GM03348 (cell line): ENCODE measurements at regions not wholly inside any gene's neighbourhood (a gene's known extent, or its start where the extent isn't known, plus 50 kb on each side); places are given as distances from the start of the nearest gene placed in this dataset.

Experiments used
- DNase-seq: peaks from one replicate; pipeline ENCODE4 v3.0.0; 2012; ENCODE audit warnings: low spot score

DNA sequence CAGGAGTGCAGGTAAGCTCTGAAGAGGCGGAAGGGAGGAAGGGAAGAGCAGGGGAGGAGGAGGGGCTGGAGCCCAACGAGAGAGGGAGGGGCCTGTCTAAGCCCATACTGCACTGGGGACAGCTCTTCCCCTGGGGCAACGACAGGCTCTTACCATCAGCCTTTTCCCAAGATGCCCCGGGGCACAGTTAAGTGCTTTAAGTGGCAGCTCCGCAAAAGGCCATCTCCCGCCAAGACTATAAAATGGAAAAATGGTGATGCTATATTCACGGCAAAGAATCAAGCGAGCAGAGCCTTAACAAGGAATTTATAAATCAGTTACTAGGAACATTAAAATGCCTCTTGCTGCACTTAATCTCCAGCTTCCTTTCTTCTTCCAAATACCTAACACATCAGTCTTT, 110.2 kb upstream of the NLRP1 start:
- no peak for DNase-seq

DNA sequence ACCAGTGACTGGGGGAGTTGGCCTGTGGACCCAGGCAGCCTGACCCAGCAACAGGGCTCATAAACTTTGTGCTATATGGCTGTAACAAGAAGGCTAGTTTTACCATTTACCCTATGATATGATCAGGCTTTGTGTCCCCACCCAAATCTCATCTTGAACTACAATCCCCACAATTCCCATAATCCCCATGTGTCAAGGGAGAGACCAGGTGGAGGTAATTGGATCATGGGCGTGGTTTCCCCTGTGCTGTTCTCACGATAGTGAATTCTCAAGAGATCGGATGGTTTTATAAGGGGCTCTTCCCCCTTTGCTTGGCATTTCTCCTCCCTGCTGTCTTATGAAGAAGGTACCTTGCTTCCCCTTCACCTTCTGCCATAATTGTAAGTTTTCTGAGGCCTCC, 111.2 kb upstream of the NLRP1 start:
- no peak for DNase-seq

DNA sequence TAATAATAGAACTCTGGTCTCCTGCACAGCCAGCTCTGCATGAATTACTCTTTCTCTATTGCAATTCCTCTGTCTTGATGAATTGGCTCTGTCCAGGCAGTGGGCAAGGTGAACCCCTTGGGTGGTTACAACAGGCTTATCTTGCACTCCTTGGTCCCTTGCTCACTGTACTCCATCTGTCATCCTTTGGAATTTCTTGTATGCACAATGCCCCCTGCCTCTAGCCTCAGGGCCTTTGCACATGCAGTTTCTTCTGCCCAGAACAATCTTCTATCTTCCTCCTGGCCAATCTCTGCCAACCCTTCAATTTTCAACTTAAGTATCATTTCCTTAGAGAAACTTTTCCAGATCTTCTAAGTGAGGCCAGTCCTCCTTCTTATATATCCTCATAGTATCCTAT, 114.7 kb upstream of the NLRP1 start:
- no peak for DNase-seq

DNA sequence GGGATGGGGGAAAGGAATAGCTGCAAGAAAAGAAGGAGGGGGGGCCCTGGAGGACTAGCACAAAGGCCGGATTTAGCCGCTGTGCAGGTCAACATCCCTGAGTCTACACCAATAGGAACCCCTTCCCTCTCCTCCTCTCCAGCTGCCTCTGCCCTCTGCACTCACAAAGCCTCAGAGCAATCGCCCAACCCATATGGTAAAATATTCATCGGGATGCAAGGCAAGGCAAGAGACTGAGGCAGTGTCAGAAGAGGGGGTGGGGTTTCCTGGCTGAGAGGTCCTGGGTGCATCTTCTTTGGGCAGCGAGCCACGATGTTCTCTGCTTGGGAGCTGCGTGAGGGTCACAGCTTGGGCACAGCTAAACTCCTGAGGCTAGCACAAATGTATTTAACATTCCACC, 115.5 kb upstream of the NLRP1 start:
- no peak for DNase-seq

DNA sequence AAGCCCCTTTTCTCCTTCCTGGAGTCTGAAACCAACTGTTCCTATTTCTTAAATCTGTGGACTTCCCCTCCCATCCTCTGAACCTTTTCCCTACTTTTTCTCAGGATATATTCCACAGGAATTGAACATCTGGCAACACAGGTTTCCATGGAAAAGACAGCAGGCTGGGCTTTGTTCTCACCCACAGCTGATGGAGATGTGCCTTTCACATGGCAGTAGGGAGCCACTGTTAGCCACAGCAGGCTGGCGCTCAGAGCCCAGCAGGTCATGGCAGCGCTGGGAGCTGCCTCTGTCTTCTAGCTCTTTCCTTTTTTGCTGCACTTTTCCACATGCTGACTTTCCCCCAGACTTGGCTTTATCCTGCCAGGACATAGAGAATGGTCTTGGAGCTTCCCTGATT, 116.4 kb upstream of the NLRP1 start:
- no peak for DNase-seq

DNA sequence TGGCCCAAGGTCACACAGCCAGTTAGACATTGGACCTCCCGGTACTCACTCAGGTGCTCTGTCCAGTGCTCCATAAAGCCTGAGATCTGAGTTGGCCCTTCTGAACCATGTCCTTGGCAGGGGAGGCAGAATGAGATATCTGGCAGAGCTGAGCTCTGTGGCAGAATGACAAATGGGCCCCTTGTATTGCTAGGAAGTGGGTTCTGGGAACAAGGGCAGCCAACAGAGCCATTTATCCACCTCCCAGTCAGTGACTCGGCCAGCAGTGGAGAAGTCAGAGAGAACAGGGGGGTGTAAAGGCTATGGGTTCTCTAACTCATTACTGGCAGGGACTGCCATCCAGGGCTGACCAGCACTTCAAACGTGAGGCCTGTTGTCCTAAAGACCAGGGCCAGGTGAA, 117.1 kb upstream of the NLRP1 start:
- DNase-seq = no peak

DNA sequence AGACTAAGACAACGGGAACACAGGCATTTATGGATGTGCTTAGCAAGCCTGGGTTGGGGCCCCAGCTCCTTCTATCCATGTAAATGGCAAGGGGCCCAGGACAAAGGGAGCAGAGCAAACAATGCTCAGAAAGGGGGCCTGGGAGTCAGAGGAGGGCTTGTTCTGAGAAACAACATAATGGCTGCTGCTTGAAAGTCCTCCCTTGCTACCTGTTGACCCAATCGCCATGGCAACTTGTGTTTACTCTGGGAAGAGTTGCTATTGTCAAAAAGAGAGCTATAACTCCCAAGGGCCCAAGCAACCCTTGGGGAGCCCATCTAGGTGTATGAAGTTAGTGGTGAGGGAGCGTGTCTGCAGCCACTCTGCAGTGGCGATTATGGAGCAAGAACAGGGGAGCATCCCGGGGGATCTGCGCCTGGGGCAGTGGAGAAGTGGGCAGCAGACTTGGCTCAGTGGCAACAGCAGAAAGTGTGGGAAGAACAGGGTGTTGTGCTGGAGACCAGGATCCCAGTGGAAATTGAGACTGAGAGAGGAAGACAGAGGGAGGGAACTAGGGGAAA, 118.7 kb upstream of the NLRP1 start:
- DNase-seq = no peak

DNA sequence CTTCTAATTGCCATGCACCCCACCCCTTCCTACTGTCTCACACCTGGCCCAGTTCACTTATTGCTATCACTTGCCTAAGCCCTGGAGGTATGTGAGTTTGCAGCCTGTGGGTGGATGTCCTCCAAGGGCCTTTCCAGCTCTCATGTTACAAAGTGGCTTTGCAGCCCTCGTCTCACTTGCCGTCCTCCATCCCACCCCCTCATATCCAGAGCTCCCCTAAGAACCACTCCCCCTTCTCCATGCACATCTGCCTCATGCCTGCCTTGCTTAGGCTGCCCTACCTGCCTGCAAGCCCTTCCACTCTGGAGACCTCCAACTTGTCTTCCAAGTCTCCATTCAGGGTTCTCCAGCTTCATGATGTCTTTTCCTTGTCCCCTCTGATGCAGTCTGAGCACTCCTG, 119.4 kb upstream of the NLRP1 start:
- no peak for DNase-seq

DNA sequence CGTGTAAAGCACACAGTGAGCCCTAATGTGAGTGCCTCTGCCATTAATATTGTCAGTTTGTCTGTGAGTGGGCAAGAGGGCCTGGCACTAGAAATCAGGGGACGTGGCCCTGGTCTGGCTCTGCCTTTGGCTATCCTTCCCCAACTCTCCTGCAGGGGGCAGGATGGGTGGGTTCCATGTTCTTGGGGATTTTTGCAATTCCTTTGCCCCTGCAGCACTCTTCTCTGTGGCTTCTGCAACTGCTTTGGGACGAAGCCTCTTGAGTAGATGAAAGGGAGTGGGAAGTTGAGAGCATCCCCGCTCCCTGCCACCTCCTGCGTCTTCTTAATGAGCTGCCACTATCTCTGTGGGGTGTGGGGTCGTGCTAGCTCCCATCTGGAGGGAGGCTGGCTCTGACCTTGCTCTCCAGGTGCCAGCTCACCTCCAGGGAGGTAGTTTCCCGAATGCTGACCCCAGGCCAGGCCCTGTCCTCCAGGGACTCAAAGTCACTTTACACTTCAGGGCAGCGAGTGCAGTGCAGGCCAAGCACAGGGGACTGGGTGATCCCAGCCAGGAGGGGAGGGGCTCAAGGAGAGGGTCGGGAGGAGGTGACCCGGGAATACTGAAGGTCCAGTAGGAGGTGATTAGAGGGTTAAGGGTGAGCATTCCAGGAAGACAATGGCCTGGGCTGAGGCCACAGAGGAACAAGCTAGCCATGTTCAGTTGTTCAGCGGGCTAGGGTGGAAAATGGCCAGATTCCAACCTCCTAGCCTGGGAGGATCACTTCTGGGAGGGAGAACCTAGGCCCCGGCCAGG, 121.0 kb upstream of the NLRP1 start:
- peak; percentile 23 for DNase-seq

DNA sequence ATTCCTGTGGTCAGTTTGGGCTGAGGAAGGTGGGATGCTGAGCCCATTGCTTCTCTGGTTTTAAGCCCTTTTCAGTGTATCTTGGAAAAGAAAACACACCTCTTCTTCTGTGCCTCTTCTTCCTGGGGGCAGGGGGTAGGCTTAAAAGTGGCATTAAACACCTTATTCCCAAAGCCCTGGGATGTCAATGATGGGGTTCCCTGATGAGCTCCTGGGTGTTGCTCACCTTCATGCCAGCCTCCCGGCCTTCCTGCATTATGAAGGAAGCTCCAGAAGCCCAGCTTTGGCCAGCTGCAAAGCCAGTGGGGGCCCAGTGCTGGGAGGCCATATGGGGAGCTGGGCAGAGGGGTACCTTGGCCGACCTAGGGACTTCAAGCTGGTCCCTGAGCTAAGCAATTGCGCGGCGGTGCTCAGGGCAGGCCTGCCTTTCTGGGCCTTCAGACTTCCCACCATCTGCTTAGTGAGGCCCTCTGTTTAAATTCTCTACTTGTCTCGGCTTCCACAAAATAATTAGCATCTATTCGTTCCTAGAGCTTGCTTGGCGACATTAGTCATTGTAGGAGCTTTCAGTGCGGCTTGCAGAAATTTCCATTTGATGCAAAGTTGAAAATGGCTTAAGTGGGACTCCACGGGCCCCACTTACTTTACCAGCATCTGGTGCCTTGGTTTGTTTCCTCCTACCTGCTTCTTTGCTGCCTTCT, 121.7 kb upstream of the NLRP1 start:
- DNase-seq = no peak

DNA sequence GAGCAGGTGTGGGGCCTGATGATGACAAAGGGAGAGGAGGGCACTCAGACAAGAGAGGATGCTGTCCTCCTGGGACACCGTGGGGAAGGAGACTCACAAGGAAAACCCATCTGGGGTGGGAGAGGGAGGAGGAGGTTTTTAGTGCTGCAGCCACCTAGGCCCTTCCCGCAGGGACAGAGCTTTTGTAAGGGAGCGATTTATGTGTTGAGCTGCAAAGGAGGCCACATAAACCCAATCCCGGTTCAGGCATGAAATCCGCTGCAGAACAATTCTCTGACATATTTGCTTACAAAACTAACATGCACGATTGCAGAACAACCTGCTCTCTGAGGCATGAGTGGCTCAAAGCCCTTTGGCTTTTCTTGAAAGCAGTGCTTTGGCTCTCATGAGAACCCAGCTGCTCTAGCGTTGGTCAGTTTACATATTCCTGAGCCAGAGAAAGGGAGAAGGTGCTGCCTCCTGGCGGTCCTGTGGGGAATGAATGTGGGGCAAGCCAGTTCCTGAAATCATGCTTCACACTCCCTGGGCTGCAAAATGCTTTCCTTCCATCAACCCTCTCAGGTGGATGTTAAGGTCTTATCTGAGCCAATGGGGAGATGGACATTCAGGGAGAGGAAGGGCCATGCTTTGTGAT, 122.4 kb upstream of the NLRP1 start:
- peak; percentile 86 for DNase-seq

DNA sequence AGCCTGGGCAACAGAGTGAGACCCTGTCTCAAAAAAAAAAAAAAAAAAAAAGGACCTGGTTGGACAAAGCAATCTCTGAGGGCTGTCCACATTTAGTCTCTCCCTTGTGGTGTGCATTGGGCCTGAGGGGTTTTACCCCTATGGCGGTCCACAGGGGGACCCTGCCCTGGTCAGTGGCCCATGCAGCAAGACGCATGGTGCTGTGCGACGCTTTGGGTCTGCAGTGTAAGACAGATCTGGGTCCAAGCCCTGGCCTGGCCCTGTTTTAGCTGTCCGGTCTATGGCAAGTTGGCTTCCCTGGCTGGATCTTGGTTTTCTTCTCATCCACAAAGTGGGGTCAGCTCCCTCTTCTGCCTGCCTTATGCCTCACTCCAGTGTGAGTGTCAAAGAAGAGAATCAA, 123.2 kb upstream of the NLRP1 start:
- no peak for DNase-seq

DNA sequence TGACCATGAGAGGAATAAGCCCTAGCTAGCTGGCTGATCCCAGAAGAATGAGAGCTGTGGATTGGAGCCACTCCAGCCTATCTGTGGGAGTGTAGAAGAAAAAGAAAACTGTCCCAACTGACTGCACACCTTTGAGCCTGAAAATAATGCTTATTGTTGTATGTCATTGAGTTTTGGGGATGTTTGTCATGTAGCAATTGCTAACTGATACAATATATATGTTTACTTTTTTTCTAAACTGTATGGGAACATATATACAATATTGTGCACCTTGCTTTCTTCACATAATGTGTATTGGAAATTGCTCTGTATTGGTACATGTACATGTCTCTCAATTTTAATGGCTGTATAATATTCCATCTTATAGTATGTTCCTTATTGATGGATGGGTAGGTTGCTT, 124.0 kb upstream of the NLRP1 start:
- no peak for DNase-seq

DNA sequence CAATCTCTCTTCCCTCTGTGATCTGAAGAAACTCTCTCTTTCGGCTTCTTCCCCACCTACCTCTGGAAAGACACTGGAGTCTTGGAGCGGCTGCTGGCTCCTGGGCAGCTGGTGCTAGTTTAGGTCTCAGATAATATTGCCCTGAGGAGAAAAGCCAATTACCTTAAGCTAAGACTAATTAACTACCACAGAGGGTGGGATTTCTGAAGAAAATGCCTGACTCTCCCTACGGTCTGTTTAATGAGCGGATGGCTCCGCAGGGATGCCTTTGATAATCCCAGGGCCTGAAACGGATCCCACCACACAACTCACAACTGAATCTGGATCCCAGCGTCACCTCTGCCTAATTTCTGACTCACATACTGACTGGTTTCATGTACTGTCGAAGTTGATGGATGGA, 127.0 kb upstream of the NLRP1 start:
- no peak for DNase-seq

DNA sequence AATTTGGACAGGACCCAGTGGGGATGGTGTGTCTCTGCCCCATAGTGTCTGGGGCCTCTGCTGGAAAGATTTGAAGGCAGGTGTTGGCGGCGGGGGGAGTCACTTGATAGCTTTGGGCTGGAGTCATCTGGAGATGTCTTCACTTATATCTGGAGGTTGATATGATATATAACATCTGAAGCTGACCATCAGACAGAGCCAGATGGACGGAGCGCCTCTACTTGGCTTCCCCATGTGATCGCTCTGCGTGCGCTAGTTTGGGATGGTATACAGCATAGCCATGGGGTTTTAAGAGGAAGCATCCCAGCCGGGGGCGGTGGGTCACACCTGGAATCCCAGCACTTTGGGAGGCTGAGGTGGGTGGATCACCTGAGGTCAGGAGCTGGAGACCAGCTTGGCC, 130.7 kb upstream of the NLRP1 start:
- no peak for DNase-seq

DNA sequence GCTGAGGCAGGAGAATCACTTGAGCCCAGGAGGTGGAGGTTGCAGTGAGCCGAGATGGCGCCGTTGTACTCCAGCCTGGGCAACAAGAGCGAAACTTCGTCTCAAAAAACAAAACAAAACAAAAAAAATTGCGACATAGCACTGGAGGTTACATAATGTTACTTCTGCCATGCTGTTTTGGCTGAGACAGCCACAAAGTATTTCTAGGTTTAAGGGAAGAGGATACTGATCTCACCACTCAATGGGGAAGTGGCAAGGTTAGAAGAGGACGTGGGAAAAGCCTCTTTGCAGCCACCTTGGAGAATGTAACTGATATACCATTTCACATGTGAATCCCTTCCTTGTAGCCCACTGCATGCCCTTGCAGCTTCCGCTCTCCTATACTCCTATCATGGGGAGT, 131.2 kb upstream of the NLRP1 start:
- no peak for DNase-seq

DNA sequence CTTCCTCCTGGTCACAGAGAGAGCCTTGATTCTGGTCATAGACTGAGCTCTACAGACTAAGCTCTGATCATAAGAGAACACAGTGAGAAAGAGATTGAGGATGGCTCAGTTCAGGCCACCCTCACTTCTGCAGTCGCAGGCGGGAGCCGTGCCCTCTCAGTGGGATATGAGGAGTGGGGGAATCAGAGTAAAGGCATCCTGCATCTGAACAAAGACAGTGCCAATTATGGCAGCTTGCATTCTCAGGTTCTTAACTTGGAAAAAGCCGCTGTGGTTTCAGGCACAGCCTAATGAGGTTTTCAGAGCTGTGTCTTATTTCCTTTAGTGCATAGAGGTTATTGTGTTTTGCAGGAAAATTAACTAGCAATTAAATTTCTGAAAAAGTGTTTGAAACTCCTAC, 134.4 kb upstream of the NLRP1 start:
- no peak for DNase-seq

DNA sequence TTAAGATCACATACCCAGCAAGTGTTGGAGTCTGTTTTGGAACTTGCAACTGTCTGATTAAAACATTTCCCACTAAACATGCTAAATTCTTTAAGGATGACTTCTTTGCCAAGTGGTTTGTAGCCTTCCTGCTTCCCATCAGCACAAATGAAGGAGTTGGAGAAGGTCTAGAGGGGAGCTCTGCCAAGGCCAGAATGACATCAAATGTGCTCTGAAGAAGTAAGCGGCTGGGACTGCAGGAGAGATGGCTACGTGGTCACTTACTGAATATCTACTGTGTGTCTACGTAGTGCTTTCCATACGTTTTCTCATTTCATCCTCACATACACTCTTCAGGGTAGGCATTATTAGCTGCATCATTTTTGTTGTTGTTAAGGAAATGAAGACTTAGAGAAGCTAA, 135.7 kb upstream of the NLRP1 start:
- DNase-seq = no peak

DNA sequence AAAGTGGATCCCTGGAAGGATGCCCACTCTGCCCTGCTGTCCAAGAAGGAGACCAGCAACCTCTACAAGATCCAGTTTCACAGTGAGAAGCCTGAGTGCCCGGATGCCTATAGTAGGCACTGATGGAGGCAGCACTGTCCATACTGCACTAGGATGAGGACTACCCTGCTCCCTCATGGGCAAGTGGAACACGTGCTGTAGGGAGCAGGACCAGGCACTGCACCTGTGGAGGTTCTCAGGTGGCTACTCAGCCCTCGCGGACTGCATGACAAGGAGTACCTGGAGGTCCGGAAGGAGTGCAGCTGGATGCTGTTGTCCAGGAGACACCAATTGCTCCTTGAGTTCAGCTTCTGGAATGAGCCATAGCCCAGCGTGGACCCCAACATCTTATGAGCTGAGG, 146.1 kb upstream of the NLRP1 start:
- DNase-seq = no peak

DNA sequence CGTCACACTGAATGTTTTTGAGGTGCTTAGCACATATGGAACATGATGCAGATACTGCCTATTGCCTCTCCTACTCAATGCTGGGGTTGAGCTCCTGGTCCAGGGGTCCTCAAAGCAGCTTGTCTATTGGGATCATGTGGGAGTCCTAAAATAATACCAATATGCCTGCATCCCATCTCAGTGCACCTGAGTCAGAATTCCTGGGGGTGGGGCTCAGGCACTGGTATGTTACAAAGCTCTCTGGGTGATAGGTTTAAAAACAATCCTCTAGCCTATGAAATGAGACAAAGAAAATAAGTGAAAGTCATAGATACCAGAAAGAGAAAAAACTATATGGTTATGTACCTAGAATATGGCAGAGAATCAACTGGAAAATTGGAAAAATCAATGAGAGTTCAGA, 156.6 kb upstream of the NLRP1 start:
- DNase-seq = no peak

DNA sequence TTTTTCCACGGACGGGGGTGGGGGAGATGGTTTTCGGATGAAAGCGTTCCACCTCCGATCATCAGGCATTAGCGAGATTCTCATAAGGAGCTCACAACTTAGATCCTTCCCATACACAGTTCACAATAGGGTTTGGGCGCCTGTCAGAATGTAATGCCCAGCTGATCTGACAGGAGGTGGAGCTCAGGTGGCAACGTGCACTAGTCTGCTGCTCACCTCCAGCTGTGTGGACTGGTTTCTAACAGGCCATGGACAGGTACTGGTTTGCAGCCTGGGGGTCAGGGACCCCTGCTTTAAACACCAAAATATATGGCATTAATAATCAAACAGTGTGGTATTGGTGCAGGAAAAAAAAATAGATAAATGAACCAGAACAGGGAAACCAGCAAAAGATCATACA, 157.5 kb upstream of the NLRP1 start:
- DNase-seq = no peak

DNA sequence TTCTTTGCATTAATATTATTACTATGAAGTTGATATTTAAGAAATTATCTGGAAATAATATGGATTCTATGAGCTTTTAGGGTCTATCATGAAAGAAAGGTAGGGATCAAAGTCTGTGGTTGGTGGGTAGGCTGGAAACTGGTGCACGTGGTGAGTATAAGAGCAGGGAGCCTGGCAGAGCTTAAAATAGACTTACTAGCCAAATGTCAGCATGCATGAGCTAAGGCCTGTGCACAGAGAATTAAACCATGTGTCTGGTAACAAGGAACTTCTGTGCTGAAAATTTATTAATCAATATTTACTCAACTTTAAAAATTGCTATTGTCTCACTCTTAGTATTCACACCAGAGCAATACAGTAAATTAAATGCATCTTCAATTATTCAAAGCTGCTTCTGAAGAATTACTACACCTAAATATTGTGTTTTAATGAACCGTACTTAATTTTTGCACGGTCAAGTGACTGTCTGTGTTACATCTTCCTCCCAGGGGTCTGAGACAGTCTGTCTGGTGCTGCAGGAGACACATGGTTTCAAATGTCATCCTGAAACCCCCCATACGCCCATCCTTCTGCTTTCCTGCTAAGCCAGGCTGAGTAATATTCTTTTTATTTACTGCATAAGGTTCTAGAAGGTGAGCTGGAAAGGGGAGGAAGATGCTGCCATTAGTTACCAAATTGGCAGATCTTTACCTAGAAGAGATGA, 161.0 kb upstream of the NLRP1 start:
- no peak for DNase-seq

DNA sequence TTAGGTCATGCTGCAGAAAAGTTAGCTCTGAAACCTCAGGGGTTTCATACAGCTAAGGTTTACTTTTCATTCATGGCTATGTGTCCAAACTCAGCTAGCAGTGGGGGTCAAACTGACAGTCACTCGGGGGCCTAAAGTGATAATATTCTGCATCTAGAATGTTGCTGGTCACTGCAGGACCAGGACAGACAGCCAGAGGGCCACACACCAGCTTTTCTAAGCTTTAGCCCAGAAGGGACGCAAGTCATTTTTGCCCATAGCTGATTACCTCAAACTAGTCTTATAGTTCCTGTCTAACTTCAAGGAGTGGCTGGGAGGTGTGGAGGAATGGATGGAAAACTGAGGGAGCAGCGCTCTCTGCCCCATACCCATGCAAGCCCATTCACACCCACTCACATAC, 163.0 kb upstream of the NLRP1 start:
- no peak for DNase-seq
